ENCODE measurements at regions not wholly inside any gene's neighbourhood (a gene's known extent, or its start where the extent isn't known, plus 50 kb on each side); places are given as distances from the start of the nearest gene placed in this dataset.

DNA sequence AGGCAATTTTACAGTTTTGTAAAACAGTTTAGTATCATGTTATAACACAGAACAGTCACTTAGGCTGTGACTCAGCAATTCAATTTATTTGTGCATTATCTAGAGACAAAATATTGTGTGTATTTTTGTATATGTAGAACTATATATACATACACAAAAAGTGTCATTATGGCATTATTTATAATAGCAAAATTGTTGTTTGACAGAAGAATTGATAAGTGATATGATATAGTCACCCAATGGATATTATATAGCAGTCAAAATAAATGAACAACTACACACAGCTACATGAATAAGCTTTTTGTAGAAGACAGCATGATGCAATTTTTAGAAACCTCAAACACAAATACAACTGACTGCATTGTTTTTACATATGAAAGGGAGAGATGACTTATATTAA lies 334.0 kb downstream of the TRIB2 start:
- no peak for DNase-seq (ENCODE audit: extremely low spot score)
- ChIA-PET POLR2A (no interaction called here), CTCF (no interaction called here)
- TF ChIP-seq FOXA1 (IDR thresholded peaks at IDR 0.05) (no peak), NFRKB (IDR thresholded peaks at IDR 0.05) (no peak), ZNF384 (IDR thresholded peaks at IDR 0.05) (no peak), CTBP1 (IDR thresholded peaks at IDR 0.05; ENCODE audit: borderline replicate concordance) (no peak), L3MBTL2 (conservative IDR thresholded peaks at IDR 0.05) (no peak), SUZ12 (IDR thresholded peaks at IDR 0.05) (no peak), ARNT (IDR thresholded peaks at IDR 0.05) (no peak), TARDBP (IDR thresholded peaks at IDR 0.05) (no peak), BHLHE40 (IDR thresholded peaks at IDR 0.05; ENCODE audit: borderline replicate concordance) (no peak), FOXM1 (IDR thresholded peaks at IDR 0.05; ENCODE audit: borderline replicate concordance) (no peak), HDGF (IDR thresholded peaks at IDR 0.05; ENCODE audit: borderline replicate concordance) (no peak), FOXK2 (IDR thresholded peaks at IDR 0.05) (no peak), ELF4 (IDR thresholded peaks at IDR 0.05) (no peak), LEF1 (IDR thresholded peaks at IDR 0.05; ENCODE audit: borderline replicate concordance) (no peak), SP1 (IDR thresholded peaks at IDR 0.05) (no peak)
- TF ChIP-seq, protein P1, sequence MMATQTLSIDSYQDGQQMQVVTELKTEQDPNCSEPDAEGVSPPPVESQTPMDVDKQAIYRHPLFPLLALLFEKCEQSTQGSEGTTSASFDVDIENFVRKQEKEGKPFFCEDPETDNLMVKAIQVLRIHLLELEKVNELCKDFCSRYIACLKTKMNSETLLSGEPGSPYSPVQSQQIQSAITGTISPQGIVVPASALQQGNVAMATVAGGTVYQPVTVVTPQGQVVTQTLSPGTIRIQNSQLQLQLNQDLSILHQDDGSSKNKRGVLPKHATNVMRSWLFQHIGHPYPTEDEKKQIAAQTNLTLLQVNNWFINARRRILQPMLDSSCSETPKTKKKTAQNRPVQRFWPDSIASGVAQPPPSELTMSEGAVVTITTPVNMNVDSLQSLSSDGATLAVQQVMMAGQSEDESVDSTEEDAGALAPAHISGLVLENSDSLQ (IDR thresholded peaks at IDR 0.05): no peak

DNA sequence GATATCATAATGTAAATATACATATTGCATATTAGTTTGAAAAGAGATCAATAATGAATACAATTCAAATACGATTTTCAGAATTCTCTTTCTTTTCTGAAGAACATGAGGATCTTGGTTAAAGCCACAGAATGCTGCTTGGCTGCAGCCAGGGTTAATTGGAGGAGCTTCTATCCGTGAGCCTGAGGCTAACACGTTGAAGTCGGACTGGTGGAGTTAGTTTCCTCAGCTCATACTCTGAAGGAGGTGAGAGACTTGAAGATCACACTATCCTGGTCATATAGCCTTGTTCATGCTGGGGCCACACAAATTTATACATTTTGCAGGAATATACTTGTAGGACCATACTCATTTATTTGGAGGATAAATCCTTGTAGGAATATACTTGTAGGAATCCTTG lies 335.8 kb downstream of the TRIB2 start:
- no peak for DNase-seq (ENCODE audit: extremely low spot score)
- no peak for TF ChIP-seq FOXK2 (IDR thresholded peaks at IDR 0.05)
- no peak for TF ChIP-seq HDGF (IDR thresholded peaks at IDR 0.05; ENCODE audit: borderline replicate concordance)
- no peak for TF ChIP-seq SUZ12 (IDR thresholded peaks at IDR 0.05)
- TF ChIP-seq SP1 (IDR thresholded peaks at IDR 0.05): no peak
- ChIA-PET POLR2A (no interaction called here), CTCF (no interaction called here)

DNA sequence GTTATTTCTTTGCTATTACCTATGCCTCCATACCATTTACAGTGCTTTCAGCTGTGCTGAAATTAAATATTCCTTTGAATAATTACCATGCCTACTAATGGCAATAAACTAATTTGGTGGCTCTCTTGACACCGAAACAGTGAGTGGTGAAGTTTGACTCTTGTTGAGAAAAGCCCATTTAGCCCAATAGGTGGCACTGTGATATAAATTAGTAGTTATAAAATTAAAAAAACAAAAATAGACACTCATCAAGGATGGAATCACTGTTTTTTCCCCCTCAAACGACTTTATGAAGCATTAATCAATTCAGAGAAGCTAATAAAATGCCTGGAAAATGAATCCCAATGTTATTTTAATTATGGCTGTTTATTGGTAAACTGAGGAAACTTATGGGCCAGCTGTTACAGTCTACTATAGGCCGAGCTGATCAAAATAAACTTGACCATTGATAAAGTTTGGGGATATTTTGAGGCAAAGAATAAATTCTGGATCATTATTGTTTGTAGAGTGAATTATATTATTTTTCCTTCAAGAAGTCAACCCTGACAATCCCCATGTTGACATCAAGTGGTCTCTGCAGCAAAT lies 339.6 kb downstream of the TRIB2 start:
- DNase-seq (ENCODE audit: extremely low spot score): no peak
- POLR2A ChIA-PET: no interaction called here
- CTCF ChIA-PET: interaction anchor here (0.6 kb wide), 1 partner anchor 140 kb away, joined by 3 read pairs; no protein-coding TSS in a partner anchor

DNA sequence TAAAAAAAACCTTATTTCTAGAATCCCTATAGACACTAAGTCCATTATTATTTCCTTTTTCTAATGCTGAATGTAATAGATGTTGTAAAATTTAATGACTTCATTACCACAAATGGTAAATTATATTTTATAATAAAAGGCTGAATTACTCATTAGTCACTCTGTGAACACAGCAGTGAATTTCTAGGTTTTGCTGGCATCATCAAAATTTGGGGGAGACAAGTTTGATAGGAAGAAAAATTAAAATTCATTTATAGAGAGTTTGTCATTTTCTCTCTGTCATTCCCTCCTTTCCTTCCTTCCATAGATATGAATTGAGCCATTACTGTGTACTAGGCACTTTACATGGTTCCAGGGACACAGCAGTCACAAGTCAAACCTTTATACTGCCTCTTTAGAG lies 340.9 kb downstream of the TRIB2 start:
- CTCF ChIA-PET: no interaction called here
- POLR2A ChIA-PET: no interaction called here
- no peak for DNase-seq (ENCODE audit: extremely low spot score)
- TF ChIP-seq ARNT (IDR thresholded peaks at IDR 0.05): no peak
- TF ChIP-seq HDGF (IDR thresholded peaks at IDR 0.05; ENCODE audit: borderline replicate concordance): no peak
- TF ChIP-seq BHLHE40 (IDR thresholded peaks at IDR 0.05; ENCODE audit: borderline replicate concordance): no peak
- TF ChIP-seq, protein P1 (IDR thresholded peaks at IDR 0.05): no peak

More for the DNA sequence above, 339.6 kb downstream of the TRIB2 start:
- TF ChIP-seq ELF4 (IDR thresholded peaks at IDR 0.05) (no peak), BHLHE40 (IDR thresholded peaks at IDR 0.05; ENCODE audit: borderline replicate concordance) (no peak), ZNF384 (IDR thresholded peaks at IDR 0.05) (no peak), NFRKB (IDR thresholded peaks at IDR 0.05) (no peak), SUZ12 (IDR thresholded peaks at IDR 0.05) (no peak), TARDBP (IDR thresholded peaks at IDR 0.05) (no peak), HDGF (IDR thresholded peaks at IDR 0.05; ENCODE audit: borderline replicate concordance) (no peak), FOXK2 (IDR thresholded peaks at IDR 0.05) (no peak), L3MBTL2 (conservative IDR thresholded peaks at IDR 0.05) (no peak), CTBP1 (IDR thresholded peaks at IDR 0.05; ENCODE audit: borderline replicate concordance) (no peak), SP1 (IDR thresholded peaks at IDR 0.05) (no peak), FOXA1 (IDR thresholded peaks at IDR 0.05) (no peak), LEF1 (IDR thresholded peaks at IDR 0.05; ENCODE audit: borderline replicate concordance) (no peak), FOXM1 (IDR thresholded peaks at IDR 0.05; ENCODE audit: borderline replicate concordance) (no peak)

DNA sequence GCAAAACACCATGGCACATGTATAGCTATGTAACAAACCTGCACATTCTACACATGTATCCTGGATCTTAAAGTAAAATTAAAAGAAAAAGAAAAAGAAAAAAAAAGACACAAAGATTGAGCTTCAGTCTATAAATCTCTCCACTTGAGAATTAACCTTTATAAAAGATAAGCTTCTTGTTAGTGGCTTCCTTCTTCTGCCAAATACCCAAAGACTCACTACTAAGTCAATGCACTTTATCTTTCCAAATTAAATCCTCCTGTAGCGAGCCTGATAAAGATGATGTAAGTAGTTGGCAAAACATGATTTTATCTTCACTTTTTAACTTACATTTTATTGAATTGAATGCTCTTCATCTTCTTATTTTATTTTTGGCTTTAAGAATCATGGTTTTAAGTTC lies 349.9 kb downstream of the TRIB2 start:
- DNase-seq (ENCODE audit: extremely low spot score): no peak
- TF ChIP-seq ELF4 (IDR thresholded peaks at IDR 0.05): no peak
- no peak for TF ChIP-seq FOXM1 (IDR thresholded peaks at IDR 0.05; ENCODE audit: borderline replicate concordance)
- TF ChIP-seq NFRKB (IDR thresholded peaks at IDR 0.05): no peak
- TF ChIP-seq BHLHE40 (IDR thresholded peaks at IDR 0.05; ENCODE audit: borderline replicate concordance): no peak
- no peak for TF ChIP-seq FOXA1 (IDR thresholded peaks at IDR 0.05)
- TF ChIP-seq HDGF (IDR thresholded peaks at IDR 0.05; ENCODE audit: borderline replicate concordance): no peak
- TF ChIP-seq CTBP1 (IDR thresholded peaks at IDR 0.05; ENCODE audit: borderline replicate concordance): no peak
- no peak for TF ChIP-seq L3MBTL2 (conservative IDR thresholded peaks at IDR 0.05)
- TF ChIP-seq ARNT (IDR thresholded peaks at IDR 0.05): no peak
- TF ChIP-seq SP1 (IDR thresholded peaks at IDR 0.05): no peak
- TF ChIP-seq SUZ12 (IDR thresholded peaks at IDR 0.05): no peak
- no peak for TF ChIP-seq ZNF384 (IDR thresholded peaks at IDR 0.05)
- TF ChIP-seq LEF1 (IDR thresholded peaks at IDR 0.05; ENCODE audit: borderline replicate concordance): no peak
- no peak for TF ChIP-seq FOXK2 (IDR thresholded peaks at IDR 0.05)
- TF ChIP-seq TARDBP (IDR thresholded peaks at IDR 0.05): no peak
- TF ChIP-seq, protein P1 (IDR thresholded peaks at IDR 0.05): no peak
- POLR2A ChIA-PET: no interaction called here
- CTCF ChIA-PET: no interaction called here

DNA sequence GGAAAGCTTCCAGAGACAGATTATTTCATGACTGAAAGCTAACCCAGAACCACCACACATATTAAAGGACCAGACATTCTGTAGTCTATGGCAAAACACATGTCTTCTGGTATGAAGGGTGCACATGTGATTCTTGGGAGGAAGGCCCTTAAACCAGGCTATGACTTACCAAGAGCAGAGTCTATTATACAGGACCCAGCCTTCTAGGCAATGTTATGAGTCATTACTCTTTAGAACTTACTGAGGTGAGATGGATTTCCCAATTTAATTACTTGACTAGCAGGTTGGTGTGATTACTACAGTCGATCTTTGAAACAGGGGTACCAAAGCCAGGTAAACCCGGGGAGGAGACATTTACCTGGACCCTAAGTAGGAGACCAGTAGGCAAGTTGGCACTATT lies 350.8 kb downstream of the TRIB2 start:
- ChIA-PET POLR2A (no interaction called here), CTCF (no interaction called here)
- DNase-seq (ENCODE audit: extremely low spot score): no peak
- TF ChIP-seq TARDBP (IDR thresholded peaks at IDR 0.05) (no peak), L3MBTL2 (conservative IDR thresholded peaks at IDR 0.05) (no peak), SUZ12 (IDR thresholded peaks at IDR 0.05) (no peak)

Measured in HEK293T (cell line).